OCI-LY3 (cell line): ENCODE measurements at regions not wholly inside any gene's neighbourhood (a gene's known extent, or its start where the extent isn't known, plus 50 kb on each side); places are given as distances from the start of the nearest gene placed in this dataset.

Experiments
- H2AFZ ChIP-seq: fragments of 200-600, 300-600 bp; shearing (Covaris generic); 2 replicates; pipeline ENCODE4 v1.6.0; 2014; ENCODE audit warnings: antibody characterized with exemption, low read depth, low read length
- H3K27ac ChIP-seq: fragments of 200-600, 300-600 bp; sonication (generic); 2 replicates; pipeline ENCODE4 v1.5.1; 2014; ENCODE audit warnings: mild to moderate bottlenecking, low read length, moderate library complexity, mixed read lengths
- H3K27me3 ChIP-seq: fragments of 200-600, 300-600 bp; sonication (generic); 2 replicates; pipeline ENCODE4 v1.6.1; 2014; ENCODE audit warnings: low read depth, low read length, mixed read lengths
- H3K36me3 ChIP-seq: fragments of 200-600, 300-600 bp; sonication (generic); replicated peaks from 2 replicates; pipeline ENCODE3; 2014; ENCODE audit warnings: low read depth, low read length, mixed read lengths
- H3K4me1 ChIP-seq: fragments of 300-600, 200-600 bp; sonication (generic); 2 replicates; pipeline ENCODE4 v1.6.1; 2014; ENCODE audit warnings: low read length, mixed read lengths
- H3K4me2 ChIP-seq: fragments of 200-600, 300-600 bp; sonication (generic); 2 replicates; pipeline ENCODE4 v1.6.1; 2014; ENCODE audit warnings: low read length, mixed read lengths
- H3K4me3 ChIP-seq: fragments of 300-600, 200-600 bp; sonication (generic); 2 replicates; pipeline ENCODE4 v1.5.1; 2014; ENCODE audit warnings: antibody characterized with exemption, mild to moderate bottlenecking, low read length, moderate library complexity
- H3K79me2 ChIP-seq: fragments of 300-600, 200-600 bp; shearing (Covaris generic); 2 replicates; pipeline ENCODE4 v1.6.1; 2014; ENCODE audit warnings: mild to moderate bottlenecking, low read length, mixed read lengths
- H3K9ac ChIP-seq: fragments of 300-600, 200-600 bp; shearing (Covaris generic); 2 replicates; pipeline ENCODE4 v1.6.0; 2014; ENCODE audit warnings: mild to moderate bottlenecking, low read length, moderate library complexity
- H3K9me3 ChIP-seq: fragments of 200-600, 300-600 bp; shearing (Covaris generic); 2 replicates; pipeline ENCODE4 v1.6.1; 2014; ENCODE audit warnings: low read length, mixed read lengths; ENCODE audit not compliant: insufficient read depth
- H4K20me1 ChIP-seq: fragments of 200-600, 300-600 bp; sonication (generic); 2 replicates; pipeline ENCODE4 v1.6.1; 2016; ENCODE audit warnings: low read length, mixed read lengths; ENCODE audit not compliant: insufficient read depth
- EZH2phosphoT487 ChIP-seq: fragments of 200-600 bp; shearing (Covaris generic); IDR thresholded peaks from 2 replicates; pipeline ENCODE4 v1.6.1; 2018; ENCODE audit warnings: antibody characterized with exemption, mixed run types, low read depth
- TF ChIP-seq, protein P1 (sequence below): fragments of 200-600, 300-600 bp; sonication (generic); IDR thresholded peaks from 2 replicates; pipeline ENCODE4 v1.5.1; 2014; ENCODE audit warnings: antibody characterized with exemption, low read length, low read depth

- H3K27ac ChIP-seq = no peak overlapping the region
- no peaks in the 10 kb centered on the region for H3K9me3 ChIP-seq
- no peak overlapping the region for H2AFZ ChIP-seq
- H3K4me2 ChIP-seq = no peak overlapping the region
- peaks cover 19% of the 10 kb centered on the region for H3K4me1 ChIP-seq
- H3K79me2 ChIP-seq = no peaks in the 10 kb centered on the region
- H3K9ac ChIP-seq = no peak overlapping the region
- H3K4me3 ChIP-seq = no peak overlapping the region
- no peaks in the 10 kb centered on the region for H4K20me1 ChIP-seq
- TF ChIP-seq, protein P1, sequence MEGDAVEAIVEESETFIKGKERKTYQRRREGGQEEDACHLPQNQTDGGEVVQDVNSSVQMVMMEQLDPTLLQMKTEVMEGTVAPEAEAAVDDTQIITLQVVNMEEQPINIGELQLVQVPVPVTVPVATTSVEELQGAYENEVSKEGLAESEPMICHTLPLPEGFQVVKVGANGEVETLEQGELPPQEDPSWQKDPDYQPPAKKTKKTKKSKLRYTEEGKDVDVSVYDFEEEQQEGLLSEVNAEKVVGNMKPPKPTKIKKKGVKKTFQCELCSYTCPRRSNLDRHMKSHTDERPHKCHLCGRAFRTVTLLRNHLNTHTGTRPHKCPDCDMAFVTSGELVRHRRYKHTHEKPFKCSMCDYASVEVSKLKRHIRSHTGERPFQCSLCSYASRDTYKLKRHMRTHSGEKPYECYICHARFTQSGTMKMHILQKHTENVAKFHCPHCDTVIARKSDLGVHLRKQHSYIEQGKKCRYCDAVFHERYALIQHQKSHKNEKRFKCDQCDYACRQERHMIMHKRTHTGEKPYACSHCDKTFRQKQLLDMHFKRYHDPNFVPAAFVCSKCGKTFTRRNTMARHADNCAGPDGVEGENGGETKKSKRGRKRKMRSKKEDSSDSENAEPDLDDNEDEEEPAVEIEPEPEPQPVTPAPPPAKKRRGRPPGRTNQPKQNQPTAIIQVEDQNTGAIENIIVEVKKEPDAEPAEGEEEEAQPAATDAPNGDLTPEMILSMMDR = no peak
- no peak for TF ChIP-seq EZH2phosphoT487
- no peaks in the 10 kb centered on the region for H3K36me3 ChIP-seq
- H3K27me3 ChIP-seq = peaks cover 7% of the 10 kb centered on the region; the same call in 1 of the 2 replicates
Observed at GRCh38 chr3:194938845-194939531, 253.3 kb downstream of the FAM43A start.

DNA sequence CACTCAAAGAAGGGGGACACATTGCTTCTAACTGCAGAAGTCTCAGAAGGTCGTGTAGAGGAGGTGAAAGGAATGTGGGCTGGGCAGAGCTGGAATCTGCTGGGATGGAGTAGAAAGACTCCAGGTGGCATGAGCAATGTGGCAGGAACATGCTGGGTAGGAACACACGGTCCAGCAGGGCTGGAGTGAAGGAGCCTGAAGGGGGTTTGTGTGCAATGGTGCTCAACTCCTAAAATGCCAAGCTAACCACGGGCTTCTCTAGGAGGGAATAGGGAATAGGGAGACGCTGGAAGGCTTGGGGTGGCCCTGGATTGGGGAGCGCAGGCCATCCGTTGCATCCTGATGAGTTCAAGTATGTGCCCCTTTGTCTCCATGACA lies 253.8 kb downstream of the FAM43A start:
- peaks cover 19% of the 10 kb centered on the region for H3K4me1 ChIP-seq
- H3K9me3 ChIP-seq = no peaks in the 10 kb centered on the region
- no peaks in the 10 kb centered on the region for H3K79me2 ChIP-seq
- H3K27me3 ChIP-seq = peaks cover 7% of the 10 kb centered on the region; the same call in 1 of the 2 replicates
- H2AFZ ChIP-seq = no peak overlapping the region
- no peak overlapping the region for H3K4me3 ChIP-seq
- H3K9ac ChIP-seq = no peak overlapping the region
- H3K27ac ChIP-seq = no peak overlapping the region
- no peaks in the 10 kb centered on the region for H3K36me3 ChIP-seq
- H3K4me2 ChIP-seq = no peak overlapping the region
- H4K20me1 ChIP-seq = no peaks in the 10 kb centered on the region
- TF ChIP-seq EZH2phosphoT487 = no peak
- TF ChIP-seq, protein P1 = no peak

DNA sequence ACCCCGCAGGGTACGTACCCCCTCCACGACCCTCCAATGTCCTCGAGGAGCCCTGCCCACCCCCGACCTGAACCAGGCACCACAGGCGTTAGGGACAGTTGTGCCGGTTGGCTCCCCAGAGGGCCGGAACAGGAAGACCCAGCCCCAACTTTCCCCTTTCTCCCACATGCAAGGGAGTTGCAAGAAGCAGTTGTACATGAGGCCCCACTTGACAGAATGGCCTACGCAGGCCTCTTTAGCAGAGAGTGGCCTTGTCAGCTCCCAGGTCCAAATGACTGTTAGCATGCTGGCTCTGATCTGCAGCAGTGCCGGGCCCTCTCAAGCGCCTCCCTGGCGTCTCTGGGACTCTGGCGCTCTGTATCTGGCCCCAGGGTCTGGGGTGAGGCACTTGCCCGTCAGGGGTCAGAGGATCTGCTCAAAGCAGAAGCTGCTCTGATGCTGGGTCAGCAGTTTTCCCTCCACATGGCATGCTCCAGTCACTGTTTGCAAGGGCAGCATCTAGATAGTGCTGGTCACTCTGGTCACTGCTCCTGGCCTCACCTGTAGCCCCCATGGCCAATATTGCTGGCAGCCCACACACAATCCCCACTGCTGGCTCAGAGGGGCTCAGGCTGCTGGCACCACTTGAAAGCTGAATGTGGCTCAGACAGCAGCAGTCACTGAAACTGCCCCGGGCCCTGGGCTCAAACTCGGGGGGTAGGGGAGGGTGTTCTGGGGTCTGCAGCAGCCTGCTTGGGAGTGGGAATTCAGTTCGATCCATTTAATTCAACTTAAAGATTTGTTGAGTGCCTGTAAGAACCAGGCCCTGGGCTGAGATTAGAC lies 254.5 kb downstream of the FAM43A start:
- Histone ChIP-seq H3K27me3 (peaks cover 7% of the 10 kb centered on the region; the same call in 1 of the 2 replicates), H3K9ac (no peak overlapping the region), H3K27ac (no peak overlapping the region), H3K9me3 (no peaks in the 10 kb centered on the region), H3K36me3 (no peaks in the 10 kb centered on the region), H2AFZ (no peak overlapping the region), H3K4me2 (no peak overlapping the region), H3K4me3 (no peak overlapping the region), H3K79me2 (no peaks in the 10 kb centered on the region), H3K4me1 (peaks cover 19% of the 10 kb centered on the region), H4K20me1 (no peaks in the 10 kb centered on the region)
- TF ChIP-seq, protein P1 = no peak
- TF ChIP-seq EZH2phosphoT487 = no peak

GRCh38 chr3:194941360-194941955 lies 255.8 kb downstream of the FAM43A start:
- Histone ChIP-seq H2AFZ (no peak overlapping the region), H3K9me3 (no peaks in the 10 kb centered on the region), H4K20me1 (no peaks in the 10 kb centered on the region), H3K4me1 (peaks cover 19% of the 10 kb centered on the region), H3K9ac (no peak overlapping the region), H3K27ac (no peak overlapping the region), H3K27me3 (peaks cover 7% of the 10 kb centered on the region; the same call in 1 of the 2 replicates), H3K4me3 (no peak overlapping the region), H3K79me2 (no peaks in the 10 kb centered on the region), H3K36me3 (no peaks in the 10 kb centered on the region), H3K4me2 (no peak overlapping the region)
- TF ChIP-seq, protein P1 = no peak
- no peak for TF ChIP-seq EZH2phosphoT487
